ENCODE measurements at regions not wholly inside any gene's neighbourhood (a gene's known extent, or its start where the extent isn't known, plus 50 kb on each side); places are given as distances from the start of the nearest gene placed in this dataset.

- 88 to 95% (median 91%) methylated on average over 5 of the region's 5 CpGs for WGBS, 3 donors
- no peak for DNase-seq
- intact Hi-C loops (cut with DNase I), result no loop called here
- TF ChIP-seq CTCF (IDR thresholded peaks at IDR 0.05) (no peak), POLR2A (IDR thresholded peaks at IDR 0.05) (no peak), EP300 (IDR thresholded peaks at IDR 0.05) (no peak)
- Histone ChIP-seq H3K36me3 (no peaks in the 10 kb centered on the region), H3K27ac (no peak overlapping the region), H3K4me3 (no peak overlapping the region), H3K4me1 (ENCODE audit: insufficient read depth) (peaks cover 2% of the 10 kb centered on the region), H3K9me3 (no peaks in the 10 kb centered on the region), H3K27me3 (no peaks in the 10 kb centered on the region)
Measured at GRCh38 chr7:69190025-69190424, 408.2 kb upstream of the AUTS2 start.

DNA sequence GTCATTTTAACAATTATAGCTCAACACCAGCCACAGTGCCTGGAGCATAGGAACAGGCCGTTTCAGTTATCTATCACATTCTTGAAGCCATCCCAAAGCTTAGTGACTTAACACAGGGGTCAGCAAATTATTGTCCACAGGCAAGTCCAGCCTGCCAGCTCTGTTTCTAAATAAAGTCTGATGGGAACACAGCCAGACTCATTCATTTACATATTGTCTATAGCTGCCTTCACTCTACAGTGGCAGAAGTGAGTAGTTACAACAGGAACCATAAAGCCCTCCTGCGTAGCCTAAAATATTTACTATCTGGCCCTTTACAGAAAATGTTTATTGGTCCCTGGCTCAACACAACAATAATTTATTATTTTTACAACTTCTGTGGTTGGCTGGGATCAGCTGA, 407.5 kb upstream of the AUTS2 start:
- no peaks in the 10 kb centered on the region for H3K9me3 ChIP-seq
- no peak overlapping the region for H3K4me3 ChIP-seq
- 38 to 47% (median 39%) methylated on average over 2 of the region's 2 CpGs for WGBS, 3 donors
- H3K27ac ChIP-seq, result no peak overlapping the region
- H3K27me3 ChIP-seq, result no peaks in the 10 kb centered on the region
- no peak for TF ChIP-seq POLR2A (IDR thresholded peaks at IDR 0.05)
- no peak for TF ChIP-seq EP300 (IDR thresholded peaks at IDR 0.05)
- TF ChIP-seq CTCF (IDR thresholded peaks at IDR 0.05), result no peak
- intact Hi-C loops (cut with DNase I), result no loop called here
- DNase-seq, result no peak
- no peaks in the 10 kb centered on the region for H3K36me3 ChIP-seq
- no peaks in the 10 kb centered on the region for H3K4me1 ChIP-seq (ENCODE audit: insufficient read depth)

DNA sequence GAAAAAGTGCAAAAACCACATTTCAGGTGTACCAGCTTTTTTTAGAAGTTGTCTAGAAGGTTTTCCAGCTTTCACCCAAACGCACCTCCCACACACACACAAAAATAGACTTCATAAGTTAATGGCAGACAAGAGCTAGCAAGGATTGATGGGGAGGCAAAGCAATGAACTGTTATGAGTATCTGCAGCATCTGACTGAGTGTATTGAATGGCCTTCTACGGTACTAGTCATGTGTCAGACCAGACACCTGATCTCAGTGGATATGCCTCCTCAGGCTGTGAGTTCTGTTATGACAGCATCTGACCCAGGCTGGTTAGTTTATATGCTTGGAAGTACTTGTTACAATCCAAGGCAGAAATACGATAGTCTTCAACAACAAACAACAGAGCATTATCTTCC, 406.1 kb upstream of the AUTS2 start:
- 73 to 80% (median 80%) methylated on average over 3 of the region's 3 CpGs for WGBS, 3 donors
- no peaks in the 10 kb centered on the region for H3K36me3 ChIP-seq
- TF ChIP-seq EP300 (IDR thresholded peaks at IDR 0.05) (no peak), CTCF (IDR thresholded peaks at IDR 0.05) (no peak), POLR2A (IDR thresholded peaks at IDR 0.05) (no peak)
- no peak for DNase-seq
- no peaks in the 10 kb centered on the region for H3K9me3 ChIP-seq
- H3K4me1 ChIP-seq (ENCODE audit: insufficient read depth), result no peaks in the 10 kb centered on the region
- intact Hi-C loops (cut with DNase I), result no loop called here
- no peak overlapping the region for H3K27ac ChIP-seq
- no peaks in the 10 kb centered on the region for H3K27me3 ChIP-seq
- no peak overlapping the region for H3K4me3 ChIP-seq

- H3K27ac ChIP-seq, result no peak overlapping the region
- TF ChIP-seq EP300 (IDR thresholded peaks at IDR 0.05), result no peak
- no peak for TF ChIP-seq POLR2A (IDR thresholded peaks at IDR 0.05)
- no peak for TF ChIP-seq CTCF (IDR thresholded peaks at IDR 0.05)
- no peaks in the 10 kb centered on the region for H3K36me3 ChIP-seq
- H3K9me3 ChIP-seq, result no peaks in the 10 kb centered on the region
- H3K27me3 ChIP-seq, result no peaks in the 10 kb centered on the region
- DNase-seq, result no peak
- intact Hi-C loops (cut with DNase I), result no loop called here
- H3K4me3 ChIP-seq, result no peak overlapping the region
- no peaks in the 10 kb centered on the region for H3K4me1 ChIP-seq (ENCODE audit: insufficient read depth)
- 93 to 97% (median 94%) methylated on average over 4 of the region's 4 CpGs for WGBS, 3 donors
Measured at GRCh38 chr7:69193061-69193460, 405.2 kb upstream of the AUTS2 start.

DNA sequence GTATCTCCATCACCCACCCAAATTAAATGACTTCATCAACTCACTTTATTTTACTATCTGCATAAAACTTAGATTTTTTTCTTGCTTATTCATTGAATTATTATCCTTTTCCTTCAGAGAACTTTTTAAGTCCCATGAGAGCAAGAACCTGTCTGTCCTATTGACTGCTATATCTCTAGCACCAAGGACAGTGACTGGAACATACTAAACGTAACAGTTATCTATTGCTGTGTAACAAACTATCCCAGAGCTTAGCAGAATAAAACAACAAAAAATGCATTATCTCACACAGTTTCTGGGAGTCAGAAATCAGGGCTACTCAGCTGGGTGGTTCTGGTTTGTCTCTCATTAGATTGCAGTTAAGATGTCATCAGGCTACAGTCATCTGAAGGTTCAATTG, 401.7 kb upstream of the AUTS2 start:
- 51 to 70% (median 67%) methylated on average over 1 of the region's 1 CpG for WGBS, 3 donors
- Histone ChIP-seq H3K27me3 (no peaks in the 10 kb centered on the region), H3K9me3 (no peaks in the 10 kb centered on the region), H3K36me3 (no peaks in the 10 kb centered on the region), H3K27ac (no peak overlapping the region), H3K4me1 (ENCODE audit: insufficient read depth) (no peaks in the 10 kb centered on the region), H3K4me3 (no peak overlapping the region)
- no peak for DNase-seq
- TF ChIP-seq EP300 (IDR thresholded peaks at IDR 0.05) (no peak), POLR2A (IDR thresholded peaks at IDR 0.05) (no peak)
- intact Hi-C loops (cut with DNase I), result no loop called here

Data from ovary (tissue), 7 donors.